CD4-positive, alpha-beta T cell treated with Interleukin-17A for 4 hours (primary cell): ENCODE measurements at regions not wholly inside any gene's neighbourhood (a gene's known extent, or its start where the extent isn't known, plus 50 kb on each side); places are given as distances from the start of the nearest gene placed in this dataset.
"Not testable (repeated sequence)": the region's sequence is repeated elsewhere in the genome, so short reads cannot be mapped to it uniquely, and the experiment has no call there.

Source experiments
- DNase-seq: peaks from one replicate; pipeline ENCODE4 v3.0.0-alpha.2; 2020; ENCODE audit warnings: mixed read lengths

- no peak for DNase-seq
These were observed 756.8 kb downstream of the RAPGEF2 start for GRCh38 chr4:159859656-159860148.

GRCh38 chr4:159860945-159861344, 758.1 kb downstream of the RAPGEF2 start:
- DNase-seq = no peak

GRCh38 chr4:159864337-159864736, 761.5 kb downstream of the RAPGEF2 start:
- no peak for DNase-seq

- DNase-seq = no peak
These were observed 764.8 kb downstream of the RAPGEF2 start for GRCh38 chr4:159867673-159868072.

GRCh38 chr4:159868936-159869335, 766.1 kb downstream of the RAPGEF2 start:
- DNase-seq = not testable (repeated sequence)

GRCh38 chr4:159871141-159871540, 768.3 kb downstream of the RAPGEF2 start:
- no peak for DNase-seq

- no peak for DNase-seq
These were observed 778.3 kb downstream of the RAPGEF2 start for GRCh38 chr4:159881158-159881557.

GRCh38 chr4:159884989-159885388, 782.1 kb downstream of the RAPGEF2 start:
- no peak for DNase-seq

GRCh38 chr4:159899596-159899995, 796.7 kb downstream of the RAPGEF2 start:
- no peak for DNase-seq

GRCh38 chr4:159900562-159900961, 797.7 kb downstream of the RAPGEF2 start:
- no peak for DNase-seq

GRCh38 chr4:159902648-159903047, 799.8 kb downstream of the RAPGEF2 start:
- no peak for DNase-seq

- no peak for DNase-seq
These were observed 802.0 kb downstream of the RAPGEF2 start for GRCh38 chr4:159904906-159905305.

GRCh38 chr4:159906051-159906450, 803.2 kb downstream of the RAPGEF2 start:
- no peak for DNase-seq

GRCh38 chr4:159906517-159906916, 803.6 kb downstream of the RAPGEF2 start:
- DNase-seq = no peak

- DNase-seq = no peak
These were observed 807.8 kb downstream of the RAPGEF2 start for GRCh38 chr4:159910721-159911120.

GRCh38 chr4:159922119-159922518, 819.2 kb downstream of the RAPGEF2 start:
- no peak for DNase-seq

GRCh38 chr4:159925770-159926169, 822.9 kb downstream of the RAPGEF2 start:
- DNase-seq = no peak

- no peak for DNase-seq
These were observed 824.0 kb downstream of the RAPGEF2 start for GRCh38 chr4:159926871-159927270.

- no peak for DNase-seq
These were observed 824.9 kb downstream of the RAPGEF2 start for GRCh38 chr4:159927781-159928180.

- not testable (repeated sequence) for DNase-seq
These were observed 831.7 kb downstream of the RAPGEF2 start for GRCh38 chr4:159934602-159935001.

GRCh38 chr4:159937595-159937994, 834.7 kb downstream of the RAPGEF2 start:
- DNase-seq = no peak

- DNase-seq = not testable (repeated sequence)
These were observed 836.8 kb downstream of the RAPGEF2 start for GRCh38 chr4:159939681-159940080.

- no peak for DNase-seq
These were observed 838.2 kb downstream of the RAPGEF2 start for GRCh38 chr4:159941076-159941475.

GRCh38 chr4:159944477-159944876, 841.6 kb downstream of the RAPGEF2 start:
- DNase-seq = no peak

GRCh38 chr4:159946983-159947615, 844.2 kb downstream of the RAPGEF2 start:
- no peak for DNase-seq
